Astrocyte (in vitro differentiated cells and primary cell): ENCODE measurements at regions not wholly inside any gene's neighbourhood (a gene's known extent, or its start where the extent isn't known, plus 50 kb on each side); places are given as distances from the start of the nearest gene placed in this dataset.

Experiments
- DNase-seq: peaks from one replicate; pipeline ENCODE4 v3.0.0-alpha.2; 2010; ENCODE audit warnings: low read depth
- FAIRE-seq: peaks from 2 replicates; lab custom pipeline; 2011; peaks lifted over from hg19 to GRCh38; lab: Jason Lieb, UNC
- H2AFZ ChIP-seq: 2 replicates; pipeline ENCODE4 v1.6.0; 2012; ENCODE audit warnings: low read depth, low read length, inconsistent platforms
- H3K27ac ChIP-seq: 2 replicates; pipeline ENCODE4 v1.5.1; 2011; ENCODE audit warnings: low read depth, low read length, inconsistent platforms
- H3K27me3 ChIP-seq: 2 replicates; pipeline ENCODE4 v1.6.0; 2011; ENCODE audit warnings: low read length, inconsistent platforms; ENCODE audit not compliant: insufficient read depth
- H3K36me3 ChIP-seq: 2 replicates; pipeline ENCODE4 v1.5.1; 2011; ENCODE audit warnings: low read length, inconsistent platforms; ENCODE audit not compliant: insufficient read depth
- H3K4me1 ChIP-seq: 2 replicates; pipeline ENCODE4 v1.5.1; 2011; ENCODE audit warnings: low read length, inconsistent platforms; ENCODE audit not compliant: insufficient read depth
- H3K4me2 ChIP-seq: 2 replicates; pipeline ENCODE4 v1.6.0; 2012; ENCODE audit warnings: low read length, inconsistent platforms
- H3K4me3 ChIP-seq: 2 replicates; pipeline ENCODE4 v1.5.1; 2011; ENCODE audit warnings: low read depth, mild to moderate bottlenecking, low read length, inconsistent platforms; ENCODE audit not compliant: insufficient read depth
- H3K79me2 ChIP-seq: 2 replicates; pipeline ENCODE4 v1.6.0; 2012; ENCODE audit warnings: mild to moderate bottlenecking, low read length, inconsistent platforms; ENCODE audit not compliant: insufficient read depth
- H3K9ac ChIP-seq: 2 replicates; pipeline ENCODE4 v1.6.0; 2012; ENCODE audit warnings: mild to moderate bottlenecking, low read length, inconsistent platforms
- H3K9me3 ChIP-seq: 2 replicates; pipeline ENCODE4 v1.5.1; 2012; ENCODE audit warnings: low read depth, mild to moderate bottlenecking, low read length, inconsistent platforms; ENCODE audit not compliant: insufficient read depth
- H4K20me1 ChIP-seq: 2 replicates; pipeline ENCODE4 v1.6.0; 2012; ENCODE audit warnings: low read length, inconsistent platforms; ENCODE audit not compliant: insufficient read depth
- H3K27ac Mint-ChIP-seq: one replicate; pipeline ENCODE4 v1.8.0; 2021; ENCODE audit warnings: mild to moderate bottlenecking, mixed read lengths; ENCODE audit not compliant: unreplicated experiment
- H3K27me3 Mint-ChIP-seq: one replicate; pipeline ENCODE4 v1.8.0; 2021; ENCODE audit warnings: low read depth, mixed read lengths; ENCODE audit not compliant: unreplicated experiment
- H3K36me3 Mint-ChIP-seq: one replicate; pipeline ENCODE4 v1.8.0; 2021; ENCODE audit warnings: low read depth, mixed read lengths; ENCODE audit not compliant: unreplicated experiment
- H3K4me1 Mint-ChIP-seq: one replicate; pipeline ENCODE4 v1.8.0; 2021; ENCODE audit warnings: low read depth, mixed read lengths; ENCODE audit not compliant: unreplicated experiment
- H3K4me3 Mint-ChIP-seq: one replicate; pipeline ENCODE4 v1.8.0; 2021; ENCODE audit warnings: mild to moderate bottlenecking, moderate library complexity, mixed read lengths; ENCODE audit not compliant: unreplicated experiment
- H3K9me3 Mint-ChIP-seq: one replicate; pipeline ENCODE4 v1.8.0; 2021; ENCODE audit warnings: mild to moderate bottlenecking, mixed read lengths; ENCODE audit not compliant: unreplicated experiment
- CTCF ChIP-seq: IDR thresholded peaks from 2 replicates; pipeline ENCODE4 v1.5.1; 2011; ENCODE audit warnings: low read depth, mild to moderate bottlenecking, inconsistent platforms, low read length, moderate library complexity; ENCODE audit not compliant: insufficient read depth
- EZH2 ChIP-seq: IDR thresholded peaks from 2 replicates; pipeline ENCODE4 v1.6.1; 2012; ENCODE audit warnings: mild to moderate bottlenecking, low read length, inconsistent platforms; ENCODE audit not compliant: insufficient read depth

DNA sequence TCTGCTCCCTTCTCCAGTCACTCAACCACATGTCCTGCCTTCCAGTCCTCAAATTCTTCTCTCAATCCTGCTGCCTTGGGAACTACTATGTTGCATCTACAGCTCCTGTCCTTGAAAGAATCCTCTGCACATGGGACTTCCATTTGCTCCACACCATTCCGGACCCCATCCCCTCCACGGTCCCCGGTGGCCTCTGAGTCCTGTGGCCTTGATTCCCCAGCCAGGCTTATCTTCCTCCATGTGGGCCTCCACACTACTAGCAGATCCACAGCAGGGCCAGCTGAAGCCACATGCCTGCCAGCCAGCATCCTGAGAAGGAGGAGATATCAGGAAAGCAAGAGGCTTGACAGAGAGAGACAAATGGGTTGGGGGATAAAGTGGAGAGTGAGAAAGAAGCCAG, 1323.8 kb downstream of the UQCRFS1 start:
- Mint-ChIP-seq H3K9me3 (peaks cover 29% of the 10 kb centered on the region), H3K36me3 (no peaks in the 10 kb centered on the region), H3K27me3 (peaks cover 4% of the 10 kb centered on the region), H3K4me3 (no peak overlapping the region), H3K4me1 (no peaks in the 10 kb centered on the region), H3K27ac (no peak overlapping the region)
- H3K36me3 ChIP-seq, result no peaks in the 10 kb centered on the region
- no peak overlapping the region for H2AFZ ChIP-seq
- no peak for FAIRE-seq
- no peaks in the 10 kb centered on the region for H3K27me3 ChIP-seq
- no peaks in the 10 kb centered on the region for H4K20me1 ChIP-seq
- no peak overlapping the region for H3K27ac ChIP-seq
- H3K4me2 ChIP-seq, result no peak overlapping the region
- no peak for DNase-seq
- H3K79me2 ChIP-seq, result no peaks in the 10 kb centered on the region
- H3K9me3 ChIP-seq, result peaks cover 22% of the 10 kb centered on the region
- no peak overlapping the region for H3K9ac ChIP-seq
- H3K4me3 ChIP-seq, result no peak overlapping the region
- no peaks in the 10 kb centered on the region for H3K4me1 ChIP-seq
- TF ChIP-seq CTCF (no peak), EZH2 (no peak)

DNA sequence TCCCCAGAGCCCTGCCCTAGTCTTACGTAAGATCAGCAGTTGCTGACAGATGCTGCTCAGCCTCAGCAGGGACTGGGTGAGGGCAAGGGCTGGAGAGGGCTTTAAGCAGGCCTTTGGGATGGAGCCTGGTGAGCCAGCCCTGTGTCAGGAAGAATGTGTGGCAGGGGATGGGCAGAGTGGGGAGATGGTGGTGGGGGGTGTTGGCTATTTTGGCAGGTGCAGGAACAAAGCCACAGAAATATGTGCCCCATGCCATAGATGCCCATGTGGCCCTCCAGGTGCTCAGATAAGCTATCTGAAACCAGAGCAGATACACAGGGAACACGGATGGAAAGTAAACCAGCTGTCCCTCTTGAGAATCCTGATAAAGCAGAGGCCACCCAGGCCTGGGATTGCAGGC, 1325.0 kb downstream of the UQCRFS1 start:
- no peaks in the 10 kb centered on the region for H3K36me3 Mint-ChIP-seq
- DNase-seq (no peak), FAIRE-seq (no peak)
- no peak for TF ChIP-seq EZH2
- TF ChIP-seq CTCF, result no peak
- peaks cover 22% of the 10 kb centered on the region for H3K9me3 ChIP-seq
- no peaks in the 10 kb centered on the region for H3K4me1 Mint-ChIP-seq
- H3K36me3 ChIP-seq, result no peaks in the 10 kb centered on the region
- H3K4me3 Mint-ChIP-seq, result no peak overlapping the region
- H3K79me2 ChIP-seq, result no peaks in the 10 kb centered on the region
- peaks cover 4% of the 10 kb centered on the region for H3K27me3 Mint-ChIP-seq
- no peak overlapping the region for H3K27ac ChIP-seq
- H3K4me2 ChIP-seq, result no peak overlapping the region
- H3K27ac Mint-ChIP-seq, result no peak overlapping the region
- H3K4me3 ChIP-seq, result no peak overlapping the region
- H4K20me1 ChIP-seq, result no peaks in the 10 kb centered on the region
- no peak overlapping the region for H2AFZ ChIP-seq
- peaks cover 24% of the 10 kb centered on the region for H3K9me3 Mint-ChIP-seq
- no peaks in the 10 kb centered on the region for H3K4me1 ChIP-seq
- H3K9ac ChIP-seq, result no peak overlapping the region
- no peaks in the 10 kb centered on the region for H3K27me3 ChIP-seq

DNA sequence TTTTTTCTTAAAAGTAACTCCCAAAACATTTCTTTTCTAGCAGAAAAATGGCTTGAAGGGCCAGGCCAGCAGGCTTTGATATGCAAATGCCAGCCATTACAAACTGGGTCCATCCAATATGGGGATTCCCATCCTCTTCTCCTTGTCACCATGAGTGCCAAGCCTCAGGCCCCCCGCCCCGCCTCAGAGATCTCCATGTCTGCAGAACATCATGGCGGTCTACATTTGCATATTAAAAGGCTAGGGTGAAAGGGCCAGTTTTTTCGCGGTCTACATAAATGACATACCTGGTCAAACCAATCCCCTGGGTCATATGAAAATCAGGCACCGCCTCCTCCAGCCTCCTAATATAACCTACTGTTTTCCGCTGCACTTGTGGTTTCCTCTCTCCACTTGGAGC, 1327.6 kb downstream of the UQCRFS1 start:
- Histone ChIP-seq H3K27ac (no peak overlapping the region), H3K4me2 (no peak overlapping the region), H3K4me3 (no peak overlapping the region), H3K9me3 (peaks cover 17% of the 10 kb centered on the region), H3K27me3 (no peaks in the 10 kb centered on the region), H3K4me1 (no peaks in the 10 kb centered on the region), H3K79me2 (no peaks in the 10 kb centered on the region), H3K9ac (no peak overlapping the region), H4K20me1 (no peaks in the 10 kb centered on the region), H2AFZ (no peak overlapping the region), H3K36me3 (no peaks in the 10 kb centered on the region)
- H3K27me3 Mint-ChIP-seq, result peaks cover 4% of the 10 kb centered on the region
- no peaks in the 10 kb centered on the region for H3K4me1 Mint-ChIP-seq
- peaks cover 14% of the 10 kb centered on the region for H3K9me3 Mint-ChIP-seq
- H3K27ac Mint-ChIP-seq, result no peak overlapping the region
- H3K4me3 Mint-ChIP-seq, result no peak overlapping the region
- no peak for DNase-seq
- H3K36me3 Mint-ChIP-seq, result no peaks in the 10 kb centered on the region
- TF ChIP-seq EZH2 (no peak), CTCF (no peak)
- FAIRE-seq, result no peak
